ENCODE measurements at regions not wholly inside any gene's neighbourhood (a gene's known extent, or its start where the extent isn't known, plus 50 kb on each side); places are given as distances from the start of the nearest gene placed in this dataset.

DNA sequence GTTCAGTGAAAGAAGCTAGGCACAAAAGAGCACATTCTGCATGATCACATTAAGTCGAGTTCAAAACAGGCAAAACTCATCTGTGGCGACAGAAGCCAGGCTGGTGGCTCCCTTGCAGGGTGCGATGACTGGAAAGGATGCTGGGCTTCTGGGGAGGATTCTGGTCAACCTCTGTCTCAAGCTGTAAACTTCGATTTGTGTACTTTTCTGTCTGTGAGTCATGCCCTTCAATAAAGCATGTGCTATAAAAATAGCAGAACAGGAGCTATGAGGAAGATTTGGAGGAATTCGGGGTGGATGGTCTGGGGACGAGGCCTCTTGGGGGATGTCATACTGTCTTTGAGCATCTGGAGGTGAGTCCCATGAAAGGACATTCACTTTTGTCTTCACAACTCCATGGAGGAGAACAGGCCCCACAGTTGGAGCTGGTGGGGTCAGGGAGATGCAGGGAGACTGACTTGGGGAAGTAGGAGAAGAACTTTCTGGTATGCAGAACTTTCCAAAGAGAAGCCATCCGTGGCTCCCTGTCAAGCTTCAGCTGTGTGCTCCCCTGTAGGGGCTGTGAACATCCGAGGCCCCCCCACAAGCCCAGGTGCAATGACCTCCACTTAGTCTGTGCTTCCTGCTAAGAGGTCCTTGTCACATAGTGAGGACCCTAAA is 77.8 kb upstream of the LINC01488 start:
- TF ChIP-seq, protein P1, sequence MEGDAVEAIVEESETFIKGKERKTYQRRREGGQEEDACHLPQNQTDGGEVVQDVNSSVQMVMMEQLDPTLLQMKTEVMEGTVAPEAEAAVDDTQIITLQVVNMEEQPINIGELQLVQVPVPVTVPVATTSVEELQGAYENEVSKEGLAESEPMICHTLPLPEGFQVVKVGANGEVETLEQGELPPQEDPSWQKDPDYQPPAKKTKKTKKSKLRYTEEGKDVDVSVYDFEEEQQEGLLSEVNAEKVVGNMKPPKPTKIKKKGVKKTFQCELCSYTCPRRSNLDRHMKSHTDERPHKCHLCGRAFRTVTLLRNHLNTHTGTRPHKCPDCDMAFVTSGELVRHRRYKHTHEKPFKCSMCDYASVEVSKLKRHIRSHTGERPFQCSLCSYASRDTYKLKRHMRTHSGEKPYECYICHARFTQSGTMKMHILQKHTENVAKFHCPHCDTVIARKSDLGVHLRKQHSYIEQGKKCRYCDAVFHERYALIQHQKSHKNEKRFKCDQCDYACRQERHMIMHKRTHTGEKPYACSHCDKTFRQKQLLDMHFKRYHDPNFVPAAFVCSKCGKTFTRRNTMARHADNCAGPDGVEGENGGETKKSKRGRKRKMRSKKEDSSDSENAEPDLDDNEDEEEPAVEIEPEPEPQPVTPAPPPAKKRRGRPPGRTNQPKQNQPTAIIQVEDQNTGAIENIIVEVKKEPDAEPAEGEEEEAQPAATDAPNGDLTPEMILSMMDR (IDR thresholded peaks at IDR 0.05): no peak
- TF ChIP-seq POLR2A (IDR thresholded peaks at IDR 0.05): no peak
- 82 to 87% methylated on average over 8 of the region's 8 CpGs for WGBS, 2 donors
- intact Hi-C loops (cut with DNase I; ENCODE audit: low total_unique reads): no loop called here
- H3K4me3 ChIP-seq (ENCODE audit: low read depth, poor library complexity, severe bottlenecking): no peak overlapping the region
- no peak for DNase-seq (ENCODE audit: low spot score in 2 of 2)

DNA sequence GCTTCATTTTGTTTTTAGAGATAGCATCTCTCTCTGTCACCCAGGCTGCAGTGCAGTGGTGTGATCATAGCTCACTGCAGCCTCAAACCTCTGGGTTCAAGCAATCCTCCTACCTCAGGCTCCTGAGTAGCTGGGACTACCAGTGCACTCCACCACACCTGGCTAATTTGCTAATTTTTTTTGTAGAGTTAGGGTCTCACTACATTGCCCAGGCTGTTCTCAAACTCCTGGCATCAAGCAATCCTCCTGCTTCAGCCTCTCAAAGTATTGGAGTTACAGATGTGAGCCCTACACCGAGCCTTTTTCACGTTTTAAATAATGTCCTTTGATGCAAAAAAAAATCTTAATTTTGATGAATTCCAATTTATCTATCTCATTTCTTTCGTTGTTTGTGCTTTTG is 75.4 kb upstream of the LINC01488 start:
- 84 to 88% methylated on average over 3 of the region's 3 CpGs for WGBS, 2 donors
- intact Hi-C loops (cut with DNase I; ENCODE audit: low total_unique reads): no loop called here
- DNase-seq (ENCODE audit: low spot score in 2 of 2): no peak
- H3K4me3 ChIP-seq (ENCODE audit: low read depth, poor library complexity, severe bottlenecking): no peak overlapping the region
- TF ChIP-seq POLR2A (IDR thresholded peaks at IDR 0.05): no peak
- TF ChIP-seq, protein P1 (IDR thresholded peaks at IDR 0.05): no peak

DNA sequence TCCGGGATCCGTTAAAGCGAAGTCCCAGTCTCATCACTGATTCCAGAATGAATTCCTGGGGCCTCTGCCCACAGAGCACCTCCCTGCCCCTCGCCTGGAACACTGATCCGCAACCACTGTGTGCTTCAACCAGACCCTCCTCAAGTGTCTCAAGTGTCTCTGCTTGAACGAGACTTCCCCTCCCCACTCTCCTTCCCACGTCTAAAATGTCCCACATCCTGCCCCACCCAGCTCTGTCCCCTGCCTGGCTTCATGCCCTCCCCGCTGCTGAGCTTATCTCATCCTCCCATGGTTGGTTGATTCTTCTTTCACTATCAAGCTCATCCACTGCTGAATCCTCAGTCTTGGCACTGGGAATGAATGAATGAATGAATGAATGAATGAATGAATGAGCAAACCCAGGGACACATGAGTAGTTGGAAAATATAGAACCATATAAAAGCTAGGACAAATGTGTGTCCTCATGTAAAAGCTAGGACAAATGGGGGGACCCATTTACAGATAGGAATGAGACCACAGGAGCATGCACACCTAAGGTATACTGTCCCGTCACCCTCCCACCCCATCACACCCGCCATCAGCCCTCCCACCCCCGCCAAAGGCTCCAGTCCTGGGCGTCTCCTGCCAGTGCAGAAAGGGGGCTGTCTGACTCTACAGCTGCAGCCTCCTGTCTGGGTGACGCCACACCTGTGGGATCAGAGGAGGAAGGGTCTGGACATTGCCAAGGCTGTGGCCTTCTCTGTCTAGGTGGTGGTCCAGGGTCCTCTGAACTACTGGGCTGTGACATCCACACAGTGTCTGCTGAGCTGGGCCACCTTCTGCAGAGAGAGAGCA is 71.4 kb upstream of the LINC01488 start:
- 73 to 79% methylated on average over 12 to 13 of the region's 13 CpGs for WGBS, 2 donors
- TF ChIP-seq POLR2A (IDR thresholded peaks at IDR 0.05): no peak
- TF ChIP-seq, protein P1 (IDR thresholded peaks at IDR 0.05): no peak
- DNase-seq (ENCODE audit: low spot score in 2 of 2): no peak
- no peak overlapping the region for H3K4me3 ChIP-seq (ENCODE audit: low read depth, poor library complexity, severe bottlenecking)
- intact Hi-C loops (cut with DNase I; ENCODE audit: low total_unique reads): no loop called here

DNA sequence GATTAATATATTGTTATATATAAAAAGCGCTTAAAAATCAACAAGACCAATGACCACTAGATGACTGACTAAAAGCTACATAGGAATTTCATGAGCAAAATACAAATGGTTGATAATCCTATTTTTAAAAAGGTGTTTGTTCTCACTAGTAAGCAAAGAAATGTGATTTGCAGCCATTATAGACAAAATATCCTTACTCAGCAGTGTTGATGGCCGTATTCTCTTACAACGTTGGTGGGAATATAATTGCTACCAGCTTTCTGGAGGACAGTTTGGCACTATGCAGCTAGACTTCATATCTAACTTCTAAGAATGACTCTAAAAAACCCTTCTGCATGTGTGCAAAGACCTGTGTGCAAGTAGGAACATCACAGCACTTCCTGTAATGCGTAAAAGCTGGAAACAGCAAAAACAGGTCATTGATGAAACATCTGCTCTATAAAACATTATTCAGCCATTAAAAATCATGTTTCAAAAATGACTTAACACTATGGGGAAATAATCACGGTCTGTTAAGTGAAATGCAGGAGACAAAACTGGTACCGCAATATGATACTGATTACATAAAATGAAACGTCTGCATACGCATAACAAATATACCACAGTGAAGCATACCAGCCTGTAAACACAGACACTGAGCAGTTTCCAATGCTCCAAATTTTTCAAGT is 70.1 kb upstream of the LINC01488 start:
- no peak for DNase-seq (ENCODE audit: low spot score in 2 of 2)
- no peak overlapping the region for H3K4me3 ChIP-seq (ENCODE audit: low read depth, poor library complexity, severe bottlenecking)
- intact Hi-C loops (cut with DNase I; ENCODE audit: low total_unique reads): no loop called here
- WGBS, 2 donors: 66 to 73% methylated on average over 8 of the region's 8 CpGs
- TF ChIP-seq, protein P1 (IDR thresholded peaks at IDR 0.05): no peak
- TF ChIP-seq POLR2A (IDR thresholded peaks at IDR 0.05): no peak

DNA sequence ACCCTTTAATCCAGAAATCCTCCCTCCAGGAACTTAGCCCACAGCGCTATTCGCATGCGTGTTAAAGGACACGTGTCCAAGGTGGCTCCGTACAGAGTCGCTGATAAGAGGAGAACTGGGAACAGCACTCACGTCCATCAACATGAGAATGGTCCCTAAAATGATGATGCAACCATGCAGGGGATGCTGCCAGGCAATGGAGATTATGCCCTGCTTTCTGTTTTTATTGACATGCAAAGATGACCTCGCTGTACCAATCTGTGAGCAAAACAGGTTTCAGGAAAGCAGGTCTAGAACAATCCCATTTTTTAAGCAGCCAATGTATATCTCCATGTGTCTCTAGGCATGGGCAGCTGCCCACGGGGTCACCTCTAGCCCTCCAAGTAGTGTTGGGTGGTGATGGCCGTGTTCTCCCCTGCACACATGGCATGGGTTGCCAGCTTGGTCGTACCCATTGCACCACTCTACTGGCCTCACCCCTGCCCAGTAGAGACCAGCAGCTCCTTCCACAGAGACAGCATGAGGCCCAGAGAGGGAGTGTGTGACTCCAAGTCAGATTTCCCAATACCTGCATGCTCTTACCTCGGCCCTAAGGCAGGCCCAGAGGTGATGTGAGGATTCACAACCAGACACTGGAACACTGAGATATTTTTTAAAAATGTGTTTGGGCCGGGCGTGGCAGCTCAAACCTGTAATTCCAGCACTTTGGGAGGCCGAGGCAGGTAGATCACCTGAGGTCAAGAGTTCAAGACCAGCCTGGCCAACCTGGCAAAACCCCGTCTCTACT is 68.3 kb upstream of the LINC01488 start:
- no peak overlapping the region for H3K4me3 ChIP-seq (ENCODE audit: low read depth, poor library complexity, severe bottlenecking)
- WGBS, 2 donors: 81 to 92% methylated on average over 16 of the region's 16 CpGs
- TF ChIP-seq POLR2A (IDR thresholded peaks at IDR 0.05): no peak
- TF ChIP-seq, protein P1 (IDR thresholded peaks at IDR 0.05): no peak
- intact Hi-C loops (cut with DNase I; ENCODE audit: low total_unique reads): no loop called here
- no peak for DNase-seq (ENCODE audit: low spot score in 2 of 2)

Measured in lower leg skin (tissue), 4 donors.